Gastrocnemius medialis (tissue), 4 donors: ENCODE measurements at regions not wholly inside any gene's neighbourhood (a gene's known extent, or its start where the extent isn't known, plus 50 kb on each side); places are given as distances from the start of the nearest gene placed in this dataset.

ENCODE experiments used
- CTCF ChIP-seq, 5 experiments: fragments of 450-650 bp in 3 of 5; fragments of 200-600 bp in 2 of 5; sonication (generic) in 2 of 5; IDR thresholded peaks in 4 of 5; conservative IDR thresholded peaks in 1 of 5; 1 replicate in 4 of 5; 2 replicates in 1 of 5; pipeline ENCODE4 v1.5.1; 2016 to 2019; ENCODE audit warnings: antibody characterized with exemption in 5 of 5, mild to moderate bottlenecking in 3 of 5, moderate library complexity in 3 of 5
- POLR2A ChIP-seq, 2 donors: fragments of 450-650 bp; IDR thresholded peaks; one replicate each; pipeline ENCODE4 v1.6.1; 2017; ENCODE audit warnings: antibody characterized with exemption in 2 of 2, mild to moderate bottlenecking in 2 of 2, moderate library complexity in 2 of 2

DNA sequence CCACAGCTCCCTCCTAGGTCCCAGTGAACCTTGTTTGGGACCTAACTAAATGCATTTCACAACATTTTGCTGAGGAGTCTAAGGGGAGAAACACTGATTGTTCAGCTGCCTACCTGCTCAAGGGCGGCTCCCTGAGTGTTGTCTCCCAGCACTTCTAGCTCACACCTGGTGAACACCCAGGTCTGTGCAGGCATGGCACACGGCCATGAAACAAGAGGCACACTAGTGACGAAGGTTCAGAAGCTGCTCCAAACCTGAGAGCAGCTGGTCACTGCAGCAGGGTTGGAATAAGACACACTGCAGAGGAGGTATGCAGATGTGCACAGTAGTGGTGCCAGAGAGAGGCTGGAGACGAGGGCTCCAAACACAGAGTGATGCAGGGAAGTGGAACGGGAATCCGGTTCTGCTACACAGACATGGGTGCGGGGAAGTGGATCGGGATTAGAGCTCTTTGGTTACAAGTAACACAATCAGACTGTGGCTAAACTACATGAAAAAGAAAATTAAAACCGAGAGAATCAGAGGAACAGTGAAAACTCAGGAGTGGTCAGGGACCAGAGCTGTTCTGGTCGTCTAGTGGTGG is 486.1 kb upstream of the CDH4 start:
- TF ChIP-seq CTCF (IDR thresholded peaks at IDR 0.05 in 4 of 5, conservative IDR thresholded peaks at IDR 0.05 in 1 of 5) (no peak), POLR2A (IDR thresholded peaks at IDR 0.05) (no peak)
